Dedifferentiated amniotic fluid mesenchymal stem cell (primary cell): ENCODE measurements at regions not wholly inside any gene's neighbourhood (a gene's known extent, or its start where the extent isn't known, plus 50 kb on each side); places are given as distances from the start of the nearest gene placed in this dataset.

Experiments used
- DNase-seq: peaks from one replicate; pipeline ENCODE4 v3.0.0-alpha.2; 2016; ENCODE audit errors: extremely low spot score

DNA sequence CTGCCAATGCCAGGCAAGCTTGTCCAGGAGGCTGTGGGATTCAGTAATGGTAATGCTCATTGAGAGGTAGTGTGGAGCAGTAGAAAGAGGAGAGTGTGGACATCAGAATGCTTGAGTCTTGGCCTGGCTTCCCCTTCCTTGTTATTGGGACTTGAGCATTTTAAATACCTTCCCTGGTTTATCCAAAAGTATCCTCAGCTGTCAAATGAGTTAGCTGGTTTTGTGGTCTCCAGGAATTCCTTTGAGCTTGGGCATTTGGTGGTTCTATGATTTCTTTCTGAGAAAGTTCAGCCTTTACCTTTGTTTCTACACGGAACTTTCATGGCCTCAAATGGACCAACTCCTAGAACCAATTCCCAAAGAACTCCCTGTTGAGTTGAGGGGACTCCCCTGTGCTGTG, 264.3 kb downstream of the PTEN start:
- DNase-seq, result no peak

DNA sequence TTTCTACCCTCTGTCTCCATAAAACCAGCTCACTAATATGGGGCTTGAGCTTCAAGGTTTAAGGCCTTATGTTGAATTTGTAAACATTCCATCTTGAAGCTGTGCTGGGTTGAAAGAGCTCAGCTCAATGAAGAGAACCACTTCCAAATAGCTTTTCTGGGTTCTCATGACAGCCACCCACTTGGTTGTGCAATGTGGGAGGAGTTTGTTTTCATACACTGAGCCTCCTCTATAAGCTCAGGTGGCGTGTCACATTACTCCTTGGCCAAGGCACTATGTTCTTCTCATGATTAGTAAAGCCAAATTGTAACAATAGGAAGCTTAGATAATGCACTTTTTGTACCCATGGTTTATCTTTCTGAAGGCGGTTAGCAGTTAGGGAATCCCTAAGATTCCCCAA, 265.6 kb downstream of the PTEN start:
- no peak for DNase-seq

DNA sequence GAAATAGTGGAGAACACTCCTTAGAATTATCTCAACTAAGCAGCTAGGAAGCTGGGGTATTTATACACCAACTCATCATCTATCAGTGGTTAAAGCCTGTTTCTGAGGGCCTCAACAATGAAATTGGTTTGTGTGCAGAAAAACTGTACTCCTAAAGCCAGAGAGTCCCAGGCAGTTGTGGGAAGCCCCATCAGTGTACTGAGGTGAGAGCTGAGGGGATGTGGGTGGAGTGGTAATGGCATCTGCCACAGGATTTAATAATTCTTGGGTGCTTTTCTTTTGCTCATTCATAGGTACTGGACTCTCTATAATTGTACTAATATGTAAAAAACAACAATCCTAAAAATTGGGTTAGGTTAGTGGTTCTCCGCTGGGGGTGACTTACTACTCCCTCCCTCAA, 267.5 kb downstream of the PTEN start:
- DNase-seq, result no peak

DNA sequence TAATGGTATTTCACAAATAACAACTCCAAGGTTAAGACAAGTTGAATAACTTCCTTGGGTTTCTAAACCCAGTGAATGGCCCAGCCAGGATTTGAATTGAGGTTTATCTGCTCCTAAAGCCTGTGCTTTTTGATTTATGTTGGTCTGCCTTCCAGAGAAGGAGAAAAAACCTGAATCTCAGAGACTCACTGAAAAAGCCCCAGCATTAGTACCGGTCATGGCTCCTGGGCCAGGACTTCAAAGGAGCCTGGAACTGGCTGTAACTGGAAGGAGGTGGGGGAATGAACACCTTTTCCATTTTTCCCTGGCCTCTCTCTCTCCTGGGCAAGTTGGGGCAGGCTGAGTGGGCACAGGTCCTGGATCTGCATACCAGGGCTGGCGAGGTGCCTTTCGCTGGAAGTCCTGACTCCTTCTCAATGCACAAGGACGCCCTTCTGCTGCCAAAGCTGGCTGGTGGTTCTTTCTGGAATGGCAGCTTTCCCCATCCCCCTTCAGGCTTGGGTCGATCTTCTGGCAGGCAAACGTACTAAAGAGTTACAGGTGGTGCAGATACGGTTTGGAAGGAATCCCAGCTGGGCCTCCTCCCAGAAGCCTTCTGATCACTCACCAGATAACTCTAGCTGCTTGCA, 268.2 kb downstream of the PTEN start:
- no peak for DNase-seq

DNA sequence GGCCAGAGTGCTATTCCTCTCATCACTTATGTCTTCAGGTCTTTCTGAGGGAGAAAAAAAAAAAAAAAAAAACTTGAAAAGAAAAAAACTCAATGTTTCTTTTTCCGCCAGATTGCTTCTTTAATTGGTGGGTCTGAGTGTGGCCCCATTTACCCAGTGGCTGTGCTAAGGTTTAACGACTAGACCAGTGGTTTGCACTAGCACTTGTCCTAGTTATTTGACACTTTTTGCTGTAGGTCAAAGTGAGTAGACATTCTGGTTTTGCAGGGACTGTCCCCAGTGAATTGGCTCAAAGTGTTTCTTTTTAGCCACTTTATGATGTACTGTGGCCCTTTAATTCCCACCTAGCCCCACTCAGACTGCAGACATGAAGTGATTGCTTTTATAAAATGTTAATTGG, 273.3 kb downstream of the PTEN start:
- no peak for DNase-seq

DNA sequence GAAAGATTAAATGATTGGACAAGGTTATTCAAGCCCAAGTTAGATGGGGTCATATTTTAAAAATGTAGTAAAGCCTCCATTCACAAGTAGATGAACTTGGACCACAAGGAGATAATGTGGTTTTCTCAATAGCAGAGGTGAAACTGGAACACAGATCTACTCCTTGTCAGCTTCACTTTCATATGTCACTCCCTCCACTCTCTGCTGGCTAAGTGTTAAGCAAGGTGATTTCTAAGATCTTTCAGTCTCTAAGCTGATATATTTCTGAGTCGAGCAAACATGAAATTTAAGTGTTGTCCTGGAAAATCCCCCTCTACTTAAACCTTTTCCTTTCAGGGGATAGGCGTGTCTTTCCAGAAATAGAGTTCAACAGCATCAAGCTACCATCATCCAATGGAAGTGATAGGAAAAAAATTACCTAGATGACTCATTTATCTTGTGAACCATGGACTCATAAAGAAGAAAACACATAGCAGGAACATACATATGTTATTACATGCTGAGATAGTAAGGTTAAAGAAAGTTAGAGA, 275.0 kb downstream of the PTEN start:
- DNase-seq, result no peak

DNA sequence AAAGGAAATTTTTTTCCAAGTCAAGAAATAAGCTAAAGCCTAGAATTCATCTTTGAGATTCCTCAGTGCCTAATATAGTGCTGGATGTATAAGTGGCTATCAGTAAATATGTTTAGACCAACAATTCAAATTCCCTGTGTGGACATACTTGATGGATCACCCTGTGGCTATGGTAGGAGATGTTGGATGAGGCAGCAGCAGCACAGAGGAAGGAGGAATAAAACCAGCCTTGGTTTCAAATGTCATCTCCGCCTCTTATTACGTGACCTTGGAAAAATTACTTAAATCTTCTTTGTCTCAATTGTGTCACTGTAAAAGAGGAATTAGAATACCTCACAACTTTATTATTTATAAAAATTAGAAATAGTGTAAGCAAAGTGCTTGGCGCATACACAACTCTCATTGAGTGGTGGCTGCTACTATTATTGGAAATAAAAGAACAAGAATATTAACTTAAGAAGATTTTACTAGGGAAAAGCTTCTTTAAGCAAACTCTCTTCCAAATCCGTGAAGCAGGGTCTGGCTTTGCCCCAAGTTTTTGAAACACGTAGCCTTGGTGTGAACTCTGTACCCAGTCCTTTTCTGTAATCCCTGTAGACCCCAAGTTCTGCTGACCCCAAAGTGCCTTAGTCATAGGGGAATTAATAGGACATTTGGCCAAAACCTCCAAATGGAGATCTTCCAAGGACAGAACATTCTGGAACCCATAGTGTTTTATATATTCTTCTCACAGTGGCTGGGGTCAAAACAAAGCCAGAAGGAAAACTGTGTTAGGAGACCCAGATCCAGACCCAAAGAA, 283.8 kb downstream of the PTEN start:
- DNase-seq, result no peak

DNA sequence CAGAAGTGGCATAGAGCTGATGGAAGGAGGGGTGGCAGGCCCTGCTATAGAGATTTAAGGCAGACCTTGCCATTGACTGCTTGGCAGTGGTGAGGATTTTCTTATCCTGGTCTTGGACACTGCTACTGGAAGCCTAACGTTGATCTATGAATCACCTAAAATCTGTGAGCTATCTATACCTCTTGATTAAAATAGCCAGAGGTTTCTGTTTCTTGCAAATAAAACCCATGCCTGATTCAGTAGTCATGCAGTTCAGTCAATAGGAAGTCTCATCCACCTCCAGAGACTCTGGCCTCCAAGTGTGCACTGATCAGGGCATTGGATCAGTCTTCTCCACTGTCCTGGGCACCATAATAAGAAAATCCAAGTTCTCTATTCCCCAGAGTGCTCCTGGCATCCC, 286.5 kb downstream of the PTEN start:
- DNase-seq, result no peak

DNA sequence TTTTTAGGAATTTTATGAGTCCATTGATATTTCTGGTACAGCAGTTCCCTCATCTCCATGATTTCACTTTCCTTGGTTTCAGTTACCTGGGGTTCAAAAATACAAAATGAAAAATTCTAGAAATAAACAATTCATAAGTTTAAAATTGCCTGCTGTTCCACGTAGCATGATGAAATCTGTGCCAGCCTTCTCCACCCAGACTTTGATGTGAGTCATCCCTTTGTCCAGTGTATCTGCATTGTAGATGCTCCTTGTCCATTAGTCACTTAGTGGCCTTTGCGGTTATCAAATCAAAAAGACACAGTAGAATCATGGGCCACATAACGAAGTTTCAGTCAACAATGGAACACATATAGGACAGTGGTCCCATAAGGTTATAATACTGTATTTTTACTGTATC, 286.9 kb downstream of the PTEN start:
- peak; percentile 53 for DNase-seq

DNA sequence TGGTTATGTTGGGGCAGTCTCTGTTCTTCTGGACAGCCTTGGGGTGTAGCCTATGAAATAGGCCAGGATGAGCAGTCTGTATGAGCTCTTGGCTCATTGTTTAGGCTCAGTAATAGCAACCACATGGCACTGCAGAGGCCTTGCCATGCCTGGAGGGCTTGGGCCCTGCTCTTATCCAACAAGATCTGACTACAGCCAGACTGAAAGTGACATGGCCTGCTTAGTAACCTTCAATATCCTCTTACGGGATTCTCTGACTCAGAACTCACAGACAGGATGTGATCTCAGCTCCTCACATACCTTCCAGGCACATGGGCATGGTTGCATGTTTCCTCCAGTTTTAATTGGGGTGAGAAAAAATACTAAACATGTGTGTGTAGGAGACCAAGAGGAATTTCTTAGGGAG, 289.3 kb downstream of the PTEN start:
- peak; percentile 99 for DNase-seq

DNA sequence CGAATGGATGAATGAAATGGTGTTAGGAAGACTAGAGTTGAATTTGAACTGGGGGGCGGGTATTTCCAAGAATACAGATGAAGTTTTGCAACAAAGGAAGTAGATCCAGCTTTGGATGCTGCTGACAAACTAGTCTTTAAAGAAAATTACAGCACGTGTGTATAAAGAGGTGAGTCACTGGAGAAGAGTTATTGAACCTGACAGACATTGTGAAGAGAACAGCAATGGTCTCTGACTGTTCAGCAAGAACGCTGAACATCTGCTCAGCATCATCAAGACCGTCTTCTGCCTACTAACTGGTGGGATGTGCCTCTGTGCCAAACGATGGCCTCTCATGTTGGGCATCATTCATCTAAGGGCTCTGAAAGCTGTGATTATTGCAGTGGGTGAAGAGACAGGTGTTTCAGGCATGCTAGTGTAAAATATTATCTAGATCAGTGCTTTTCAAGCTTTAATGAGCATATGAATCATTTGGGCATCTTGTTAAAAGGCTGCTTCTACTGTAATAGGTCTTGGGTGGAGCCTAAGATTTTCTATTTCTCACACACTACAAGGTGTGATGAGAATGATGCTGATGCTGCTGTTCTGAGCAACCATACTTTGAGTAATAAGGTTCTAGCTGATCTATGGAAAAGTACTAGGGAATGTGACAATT, 291.3 kb downstream of the PTEN start:
- DNase-seq, result no peak

DNA sequence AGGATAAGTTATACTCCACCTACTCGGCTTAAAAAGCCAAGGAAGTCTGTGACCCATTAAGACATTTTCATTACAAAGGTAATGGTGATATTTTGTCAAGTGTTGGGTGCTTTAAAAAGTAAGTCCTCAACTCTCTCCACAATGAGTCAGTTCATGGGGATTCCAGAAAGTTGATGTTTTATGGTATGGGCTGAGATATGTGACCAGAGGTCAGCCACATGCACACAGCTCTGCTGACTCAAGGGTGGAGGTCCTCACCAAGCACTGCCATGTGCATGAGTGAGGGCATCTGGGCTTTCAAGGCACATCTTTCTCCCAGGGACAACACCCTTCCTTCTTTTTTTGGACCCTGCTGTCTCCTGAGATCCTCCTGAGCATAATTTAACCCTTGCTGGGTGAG, 292.9 kb downstream of the PTEN start:
- DNase-seq, result no peak

DNA sequence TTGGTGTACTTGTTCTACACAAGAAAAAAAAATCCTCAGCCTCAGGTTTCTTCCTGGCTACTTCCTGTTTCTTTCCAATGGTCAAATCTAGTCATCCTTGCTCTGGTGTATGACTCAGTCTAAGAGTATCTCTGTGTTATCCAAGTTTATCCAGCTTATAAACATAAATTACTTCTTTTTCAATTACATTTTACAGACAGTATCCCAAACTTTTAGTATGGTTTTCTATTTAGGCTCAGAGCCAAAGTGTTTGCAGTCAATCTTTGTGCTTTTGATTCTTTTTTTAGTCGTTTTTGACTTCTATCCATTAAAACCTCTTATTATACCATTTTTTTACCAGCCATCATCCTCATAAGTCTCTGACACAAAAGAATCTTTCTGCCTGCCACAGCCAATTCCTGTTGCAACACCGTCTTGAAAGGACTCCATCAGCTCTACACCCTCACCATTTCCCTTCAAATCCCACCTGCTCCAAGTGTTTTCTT, 294.6 kb downstream of the PTEN start:
- peak; percentile 84 for DNase-seq

DNA sequence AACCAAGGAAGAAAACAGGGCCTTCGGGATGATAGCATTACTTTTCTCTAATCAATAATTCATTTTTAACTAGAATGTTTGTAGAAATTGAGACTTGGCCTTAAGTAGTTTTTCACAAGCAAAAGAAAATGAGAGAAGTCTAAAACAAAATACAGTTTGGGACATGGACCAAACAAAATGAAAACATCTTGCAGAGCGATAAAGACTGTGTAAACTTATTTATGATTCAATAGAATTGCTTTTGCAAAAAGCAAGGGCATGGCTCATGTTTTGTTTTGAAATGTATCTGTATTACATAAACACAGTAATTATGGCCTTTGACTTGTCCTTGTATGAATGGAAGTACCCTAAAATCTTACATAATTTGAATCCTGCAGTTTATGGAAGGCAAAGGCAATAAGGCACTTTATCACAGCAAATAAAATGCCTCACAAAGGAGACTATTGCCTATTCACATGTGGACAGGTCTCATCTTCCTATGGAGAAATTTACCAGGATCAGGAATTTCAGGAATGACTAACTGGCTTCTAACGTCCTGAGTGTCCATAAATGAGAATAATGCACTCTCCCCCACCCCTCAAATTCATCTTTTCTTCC, 295.2 kb downstream of the PTEN start:
- no peak for DNase-seq

DNA sequence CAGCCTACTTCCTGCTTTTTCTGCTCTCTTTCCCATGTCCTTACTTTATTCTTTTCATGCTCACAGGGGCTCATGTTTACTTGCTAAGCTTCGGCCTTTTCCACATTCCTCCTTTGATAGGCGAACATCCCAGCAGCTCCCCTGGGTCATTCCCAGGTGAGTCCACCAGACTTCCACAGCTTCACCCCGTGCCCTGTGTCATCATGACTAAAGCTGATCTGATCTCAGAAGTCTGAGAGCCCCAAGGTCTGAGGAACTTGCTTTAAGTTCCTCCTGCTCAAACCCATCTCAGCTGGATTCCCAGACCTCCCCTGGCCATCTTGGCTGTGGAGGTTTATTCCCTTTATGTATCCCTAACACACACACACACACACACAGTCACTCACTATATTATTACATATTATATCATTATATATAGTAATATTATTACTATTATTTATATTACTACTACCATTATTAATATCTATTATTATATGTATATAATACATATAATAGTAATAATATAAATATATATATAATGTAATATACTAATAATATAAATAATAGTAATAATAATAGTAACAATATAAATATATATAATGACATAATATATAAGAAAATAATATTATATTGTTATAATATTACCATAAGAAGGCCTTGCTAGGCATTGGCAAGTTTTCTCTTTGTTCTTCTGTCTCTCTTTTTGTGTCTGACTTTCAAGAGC, 295.9 kb downstream of the PTEN start:
- no peak for DNase-seq

DNA sequence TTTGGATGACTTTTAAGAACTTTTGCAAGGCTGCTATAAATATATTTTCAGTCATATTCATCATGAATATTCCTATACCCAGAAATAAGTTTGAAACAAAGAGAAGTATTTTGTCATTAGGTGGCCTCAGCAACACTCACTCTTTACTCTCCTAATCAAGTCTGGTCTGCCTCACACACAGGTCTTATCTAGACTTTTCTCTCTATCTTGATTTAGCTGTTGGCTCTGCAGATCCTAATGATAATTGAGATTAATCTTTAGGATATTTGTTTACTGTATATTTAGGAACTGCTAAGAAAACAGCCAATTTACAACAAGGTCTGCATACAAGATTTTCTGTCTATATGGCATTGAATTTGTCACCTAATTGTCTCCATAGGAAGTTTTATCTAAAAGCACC, 297.6 kb downstream of the PTEN start:
- DNase-seq, result no peak

DNA sequence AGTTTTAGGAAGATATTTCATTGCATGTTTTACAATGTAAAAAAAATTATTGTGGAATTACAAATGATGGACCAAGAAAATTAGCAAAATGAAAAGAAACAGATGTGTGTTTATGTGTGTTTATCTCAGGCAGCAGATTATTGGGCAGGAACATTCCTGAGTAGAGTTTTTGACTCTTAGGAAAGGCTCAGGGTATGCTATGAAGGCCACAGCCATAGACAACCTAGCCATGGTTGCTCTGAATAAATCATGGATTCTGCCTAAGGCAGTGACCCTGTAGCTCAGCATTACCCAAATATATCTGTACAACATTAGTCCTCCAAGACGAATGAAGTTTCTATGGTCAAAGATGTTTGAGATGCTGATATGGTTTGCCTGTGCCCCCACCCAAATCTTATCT, 298.3 kb downstream of the PTEN start:
- no peak for DNase-seq

DNA sequence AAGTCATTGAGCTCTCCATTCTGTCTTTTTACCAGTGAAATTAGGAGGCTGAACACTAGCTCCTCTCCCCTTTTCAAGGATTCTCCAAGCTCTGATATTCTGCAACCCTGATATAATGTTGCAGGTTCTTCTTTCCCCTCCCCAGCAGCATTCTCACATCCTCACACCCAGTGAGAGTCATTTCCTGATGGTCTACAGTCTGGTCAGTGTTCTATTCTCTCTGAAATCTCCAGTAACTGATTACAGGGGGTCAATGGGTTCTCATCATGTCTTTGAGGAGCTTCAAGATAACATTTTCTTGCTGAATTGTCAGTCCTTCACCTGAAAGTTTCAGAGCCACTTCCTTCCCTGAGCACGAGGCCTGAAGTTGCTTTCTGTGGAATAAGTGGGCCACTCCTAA, 299.4 kb downstream of the PTEN start:
- no peak for DNase-seq

DNA sequence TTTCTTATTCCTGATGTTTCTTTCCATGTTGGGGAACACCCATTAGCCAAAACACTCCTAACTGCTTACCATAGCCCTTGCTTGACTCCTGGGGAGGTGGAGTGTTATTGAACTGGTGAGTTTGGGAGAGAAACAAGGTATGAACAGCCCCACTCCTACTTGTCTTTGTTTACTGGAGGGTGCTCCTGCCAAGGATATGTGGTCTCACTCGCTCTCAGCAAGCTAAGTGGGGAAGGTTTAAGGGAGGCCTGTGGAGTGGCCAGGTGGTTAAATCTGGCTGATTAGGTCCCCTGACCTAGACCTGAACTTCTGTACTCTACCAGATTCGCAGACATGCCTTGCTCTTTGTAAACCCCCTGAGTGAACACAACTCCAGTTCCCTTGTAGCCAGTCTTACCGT, 300.1 kb downstream of the PTEN start:
- no peak for DNase-seq

DNA sequence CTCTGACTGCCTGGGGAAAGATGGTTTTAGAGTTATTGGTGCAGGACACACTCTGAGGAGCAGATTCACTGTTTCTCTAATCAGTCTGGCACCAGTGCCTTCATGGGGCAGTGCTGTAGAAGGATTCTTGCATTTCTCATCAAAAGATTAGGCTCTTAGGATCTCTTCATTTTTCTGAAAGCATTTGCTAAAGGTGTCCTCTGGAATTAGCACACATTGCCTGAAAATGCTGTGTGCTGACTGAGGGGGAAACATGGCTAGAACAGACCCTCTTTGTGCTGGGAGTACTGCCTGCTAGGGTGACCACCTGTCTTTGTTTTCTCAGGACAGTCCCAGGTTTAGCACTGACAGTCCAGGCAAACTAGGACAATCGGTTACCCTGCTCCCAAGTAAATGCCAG, 301.0 kb downstream of the PTEN start:
- no peak for DNase-seq

DNA sequence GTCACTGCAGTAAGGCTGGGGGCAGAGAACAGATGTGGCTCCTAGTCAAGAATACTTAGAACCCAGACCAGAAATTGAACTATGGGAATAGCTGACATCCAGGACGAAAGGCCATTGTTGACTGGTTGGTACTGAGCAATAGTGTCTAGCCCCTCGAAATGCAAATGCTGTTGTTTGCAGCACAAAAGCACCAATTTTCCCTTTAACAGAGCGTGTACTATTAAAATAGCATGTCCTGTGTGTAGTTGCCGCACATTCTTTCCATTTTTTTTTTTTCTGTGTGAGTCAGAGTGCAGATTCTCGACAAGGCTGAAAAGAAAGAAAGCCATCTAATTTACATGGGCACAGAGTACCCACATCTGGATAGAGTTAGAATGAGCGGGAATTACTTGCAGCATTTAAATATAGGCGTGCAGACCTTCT, 302.4 kb downstream of the PTEN start:
- DNase-seq, result peak; percentile 95
